GM12878 (cell line): ENCODE measurements at regions not wholly inside any gene's neighbourhood (a gene's known extent, or its start where the extent isn't known, plus 50 kb on each side); places are given as distances from the start of the nearest gene placed in this dataset.

Experiments
- ATAC-seq: fragments of 200-7000 bp; cut with Tn5 transposase; 3 replicates; pipeline ENCODE4 v1.9.1; 2020; ENCODE audit warnings: mild to moderate bottlenecking, moderate library complexity
- BruUV-seq: library from RNA; stranded (reverse); fragments of 400-500 nt; replicated peaks from 2 replicates; lab custom pipeline; 2021; lab: Mats Ljungman, UMichigan
- CTCF ChIA-PET: fragments of 300-600 bp; sonication (Branson Sonifier 250); formaldehyde crosslinking; extraction: SDS; loops from one replicate; lab custom pipeline; 2021; ENCODE audit warnings: inconsistent platforms; lab: Yijun Ruan, JAX
- POLR2A ChIA-PET: fragments of 350-600 bp; formaldehyde crosslinking; extraction: SDS; loops from one replicate; lab custom pipeline; 2021; ENCODE audit warnings: inconsistent platforms; lab: Charles Lee
- RAD21 ChIA-PET: fragments of 300-600 bp; sonication (Branson Sonifier 250); formaldehyde crosslinking; loops from one replicate; lab custom pipeline; 2023; ENCODE audit warnings: antibody characterized with exemption; ENCODE audit not compliant: unreplicated experiment; lab: Charles Lee
- SMC1A ChIA-PET: fragments of 300-600 bp; sonication (Branson Sonifier 250); formaldehyde crosslinking; loops from one replicate; lab custom pipeline; 2023; ENCODE audit not compliant: unreplicated experiment, uncharacterized antibody; lab: Charles Lee
- DNase-seq: peaks from one replicate; pipeline ENCODE4 v3.0.0-alpha.2; 2011; ENCODE audit warnings: low read depth, low spot score
- FAIRE-seq: peaks from 3 replicates; lab custom pipeline; 2011; peaks lifted over from hg19 to GRCh38; lab: Jason Lieb, UNC
- H2AFZ ChIP-seq: 2 replicates; pipeline ENCODE4 v1.6.0; 2011; ENCODE audit warnings: low read depth, low read length, control low read depth; ENCODE audit not compliant: control insufficient read depth
- H3K27ac ChIP-seq: 2 replicates; pipeline ENCODE4 v1.5.1; 2011; ENCODE audit warnings: control low read depth; ENCODE audit not compliant: control insufficient read depth, insufficient read depth
- H3K27me3 ChIP-seq, 2 experiments: replicated peaks in 1 of 2; 2 replicates each; pipeline versions ENCODE4 v1.6.0 to v1.6.1; 2011; ENCODE audit warnings: low read length in 1 of 2; ENCODE audit not compliant: control insufficient read depth in 2 of 2, insufficient read depth in 2 of 2
- H3K36me3 ChIP-seq, 2 experiments: 2 replicates each; pipeline ENCODE4 v1.5.1; 2011; ENCODE audit warnings: low read length in 1 of 2; ENCODE audit not compliant: control insufficient read depth in 2 of 2, insufficient read depth in 2 of 2
- H3K4me1 ChIP-seq: 2 replicates; pipeline ENCODE4 v1.6.1; 2011; ENCODE audit warnings: mild to moderate bottlenecking, low read length, moderate library complexity, mixed read lengths; ENCODE audit not compliant: control insufficient read depth, insufficient read depth
- H3K4me2 ChIP-seq: 2 replicates; pipeline ENCODE4 v1.6.0; 2011; ENCODE audit warnings: control low read depth; ENCODE audit not compliant: control insufficient read depth, insufficient read depth
- H3K4me3 ChIP-seq: fragments of 200-600 bp; sonication (generic); 2 replicates; pipeline ENCODE4 v1.5.1; 2016
- H3K79me2 ChIP-seq: 2 replicates; pipeline ENCODE4 v1.6.0; 2011; ENCODE audit warnings: low read length; ENCODE audit not compliant: control insufficient read depth, insufficient read depth
- H3K9ac ChIP-seq: 2 replicates; pipeline ENCODE4 v1.8.0; 2011; ENCODE audit warnings: low read length, control low read depth, mixed read lengths; ENCODE audit not compliant: control insufficient read depth, insufficient read depth
- H3K9me3 ChIP-seq: replicated peaks from 3 replicates; pipeline ENCODE4 v1.5.1; 2011; ENCODE audit warnings: mild to moderate bottlenecking, low read length; ENCODE audit not compliant: control insufficient read depth, insufficient read depth
- H4K20me1 ChIP-seq: 2 replicates; pipeline ENCODE4 v1.6.0; 2011; ENCODE audit not compliant: control insufficient read depth, insufficient read depth
- CBX5 ChIP-seq: sonication (generic); IDR thresholded peaks from 2 replicates; pipeline ENCODE4 v1.6.1; 2016; ENCODE audit warnings: low read depth, moderate library complexity, mild to moderate bottlenecking, inconsistent platforms
- CHD4 ChIP-seq: fragments of 200-600 bp; sonication (generic); IDR thresholded peaks from 2 replicates; pipeline ENCODE4 v1.6.1; 2016; ENCODE audit warnings: mild to moderate bottlenecking
- CREB1 ChIP-seq: IDR thresholded peaks from 2 replicates; pipeline ENCODE4 v1.6.1; 2012; ENCODE audit warnings: low read depth, mild to moderate bottlenecking, inconsistent platforms
- FOXM1 ChIP-seq: IDR thresholded peaks from 2 replicates; pipeline ENCODE4 v1.6.1; 2012; ENCODE audit warnings: low read depth, mild to moderate bottlenecking, inconsistent platforms, low read length, moderate library complexity
- GABPA ChIP-seq: IDR thresholded peaks from 2 replicates; pipeline ENCODE4 v1.6.1; 2014; ENCODE audit warnings: antibody characterized with exemption, low read depth, mild to moderate bottlenecking, inconsistent platforms
- HCFC1 ChIP-seq: fragments of 150-350 bp; IDR thresholded peaks from 2 replicates; pipeline ENCODE4 v1.6.1; 2014; ENCODE audit warnings: low read length
- HDAC6 ChIP-seq: fragments of 200-600 bp; sonication (generic); IDR thresholded peaks from one replicate; pipeline ENCODE4 v1.8.0; 2017; ENCODE audit warnings: antibody characterized with exemption; ENCODE audit not compliant: unreplicated experiment
- KDM1A ChIP-seq: fragments of 200-600 bp; sonication (generic); IDR thresholded peaks from 2 replicates; pipeline ENCODE4 v1.6.1; 2016; ENCODE audit warnings: borderline replicate concordance
- NFYB ChIP-seq: IDR thresholded peaks from 2 replicates; pipeline ENCODE4 v1.6.1; 2011; ENCODE audit warnings: low read depth, mild to moderate bottlenecking, low read length, improper control_type of control experiment, moderate library complexity; ENCODE audit not compliant: insufficient read depth
- PML ChIP-seq: IDR thresholded peaks from 2 replicates; pipeline ENCODE4 v1.6.1; 2012; ENCODE audit warnings: low read length, inconsistent platforms
- SPI1 ChIP-seq: IDR thresholded peaks from 2 replicates; pipeline ENCODE4 v1.6.1; 2011; ENCODE audit warnings: low read depth, mild to moderate bottlenecking, low read length, moderate library complexity, borderline replicate concordance; ENCODE audit not compliant: insufficient read depth
- SREBF2 ChIP-seq: IDR thresholded peaks from 2 replicates; pipeline ENCODE4 v1.6.1; 2012; ENCODE audit warnings: mild to moderate bottlenecking, low read length
- TAF1 ChIP-seq: IDR thresholded peaks from 2 replicates; pipeline ENCODE4 v1.6.1; 2011; ENCODE audit warnings: mild to moderate bottlenecking, low read depth, low read length, borderline replicate concordance
- ZBED1 ChIP-seq: IDR thresholded peaks from 2 replicates; pipeline ENCODE4 v1.6.1; 2016; ENCODE audit warnings: borderline replicate concordance
- WGBS: methylation state at CpG from one replicate; pipeline ENCODE4 v1.1.6; 2016; ENCODE audit warnings: low lambda C conversion rate; ENCODE audit not compliant: insufficient replicate concordance, insufficient coverage; ENCODE audit errors: missing lambda C conversion rate; 5-methylcytosine and 5-hydroxymethylcytosine counted together
- in situ Hi-C: fragments of 300-500 bp; cut with MboI; formaldehyde crosslinking; loops from 9 replicates; pipeline ENCODE4 v1.14.3; 2018; ENCODE audit warnings: mixed read lengths
- intact Hi-C: fragments of 100-400 bp; cut with micrococcal nuclease; formaldehyde crosslinking; loops from one replicate; pipeline ENCODE4 v1.14.2; 2022; ENCODE audit not compliant: unreplicated experiment
- TF ChIP-seq, protein P1 (sequence below): IDR thresholded peaks from 2 replicates; pipeline ENCODE4 v1.6.1; 2011; ENCODE audit warnings: borderline replicate concordance, low read depth, mild to moderate bottlenecking, moderate library complexity, low read length; ENCODE audit not compliant: insufficient read depth, poor library complexity, severe bottlenecking
- TF ChIP-seq, protein P2 (sequence below): fragments of 450-650 bp; IDR thresholded peaks from 2 replicates; pipeline ENCODE4 v1.6.1; 2016; ENCODE audit warnings: mild to moderate bottlenecking
- TF ChIP-seq, protein P3 (sequence below): IDR thresholded peaks from 2 replicates; pipeline ENCODE4 v1.6.1; 2011; ENCODE audit warnings: low read depth, low read length, improper control_type of control experiment, borderline replicate concordance
- TF ChIP-seq, protein P4 (sequence below): IDR thresholded peaks from 2 replicates; pipeline ENCODE4 v1.6.1; 2011; ENCODE audit warnings: mild to moderate bottlenecking, low read depth, low read length, moderate library complexity; ENCODE audit not compliant: insufficient replicate concordance

GRCh38 chr4:38605753-38606586 is 58.0 kb upstream of the KLF3 start (continued):
- TF ChIP-seq, protein P1, sequence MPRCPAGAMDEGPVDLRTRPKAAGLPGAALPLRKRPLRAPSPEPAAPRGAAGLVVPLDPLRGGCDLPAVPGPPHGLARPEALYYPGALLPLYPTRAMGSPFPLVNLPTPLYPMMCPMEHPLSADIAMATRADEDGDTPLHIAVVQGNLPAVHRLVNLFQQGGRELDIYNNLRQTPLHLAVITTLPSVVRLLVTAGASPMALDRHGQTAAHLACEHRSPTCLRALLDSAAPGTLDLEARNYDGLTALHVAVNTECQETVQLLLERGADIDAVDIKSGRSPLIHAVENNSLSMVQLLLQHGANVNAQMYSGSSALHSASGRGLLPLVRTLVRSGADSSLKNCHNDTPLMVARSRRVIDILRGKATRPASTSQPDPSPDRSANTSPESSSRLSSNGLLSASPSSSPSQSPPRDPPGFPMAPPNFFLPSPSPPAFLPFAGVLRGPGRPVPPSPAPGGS = no peak
- TF ChIP-seq NFYB (no peak), FOXM1 (no peak), SREBF2 (no peak)
- TF ChIP-seq, protein P2, sequence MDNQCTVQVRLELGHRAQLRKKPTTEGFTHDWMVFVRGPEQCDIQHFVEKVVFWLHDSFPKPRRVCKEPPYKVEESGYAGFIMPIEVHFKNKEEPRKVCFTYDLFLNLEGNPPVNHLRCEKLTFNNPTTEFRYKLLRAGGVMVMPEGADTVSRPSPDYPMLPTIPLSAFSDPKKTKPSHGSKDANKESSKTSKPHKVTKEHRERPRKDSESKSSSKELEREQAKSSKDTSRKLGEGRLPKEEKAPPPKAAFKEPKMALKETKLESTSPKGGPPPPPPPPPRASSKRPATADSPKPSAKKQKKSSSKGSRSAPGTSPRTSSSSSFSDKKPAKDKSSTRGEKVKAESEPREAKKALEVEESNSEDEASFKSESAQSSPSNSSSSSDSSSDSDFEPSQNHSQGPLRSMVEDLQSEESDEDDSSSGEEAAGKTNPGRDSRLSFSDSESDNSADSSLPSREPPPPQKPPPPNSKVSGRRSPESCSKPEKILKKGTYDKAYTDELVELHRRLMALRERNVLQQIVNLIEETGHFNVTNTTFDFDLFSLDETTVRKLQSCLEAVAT = no peak
- TF ChIP-seq, protein P3, sequence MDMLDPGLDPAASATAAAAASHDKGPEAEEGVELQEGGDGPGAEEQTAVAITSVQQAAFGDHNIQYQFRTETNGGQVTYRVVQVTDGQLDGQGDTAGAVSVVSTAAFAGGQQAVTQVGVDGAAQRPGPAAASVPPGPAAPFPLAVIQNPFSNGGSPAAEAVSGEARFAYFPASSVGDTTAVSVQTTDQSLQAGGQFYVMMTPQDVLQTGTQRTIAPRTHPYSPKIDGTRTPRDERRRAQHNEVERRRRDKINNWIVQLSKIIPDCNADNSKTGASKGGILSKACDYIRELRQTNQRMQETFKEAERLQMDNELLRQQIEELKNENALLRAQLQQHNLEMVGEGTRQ = no peak

- no TSS peak for BruUV-seq
- no peak overlapping the region for H2AFZ ChIP-seq
- in situ Hi-C loops (no loop called here), intact Hi-C loops (no loop called here)
- no peak overlapping the region for H3K27ac ChIP-seq
- H3K36me3 ChIP-seq = no peaks in the 10 kb centered on the region
- no peak overlapping the region for H3K4me2 ChIP-seq
- ATAC-seq = no peak
- H3K27me3 ChIP-seq = no peaks in the 10 kb centered on the region
- DNase-seq = no peak
- H3K4me1 ChIP-seq = no peaks in the 10 kb centered on the region
- no peak overlapping the region for H3K9ac ChIP-seq
- SMC1A ChIA-PET = no interaction called here
- WGBS = 68% methylated on average over 8 of the region's 8 CpGs
- CTCF ChIA-PET = no interaction called here
- no peak for FAIRE-seq
- H4K20me1 ChIP-seq = no peaks in the 10 kb centered on the region
- POLR2A ChIA-PET = no interaction called here
- no peaks in the 10 kb centered on the region; the same call in 2 of the 3 replicates for H3K9me3 ChIP-seq
- H3K4me3 ChIP-seq = no peak overlapping the region
- no peaks in the 10 kb centered on the region for H3K79me2 ChIP-seq
- RAD21 ChIA-PET = no interaction called here
- no peak for TF ChIP-seq HDAC6
- no peak for TF ChIP-seq TAF1
- no peak for TF ChIP-seq CREB1
- no peak for TF ChIP-seq GABPA
- no peak for TF ChIP-seq HCFC1
- TF ChIP-seq KDM1A = no peak
- TF ChIP-seq ZBED1 = no peak
- no peak for TF ChIP-seq PML
- TF ChIP-seq, protein P4, sequence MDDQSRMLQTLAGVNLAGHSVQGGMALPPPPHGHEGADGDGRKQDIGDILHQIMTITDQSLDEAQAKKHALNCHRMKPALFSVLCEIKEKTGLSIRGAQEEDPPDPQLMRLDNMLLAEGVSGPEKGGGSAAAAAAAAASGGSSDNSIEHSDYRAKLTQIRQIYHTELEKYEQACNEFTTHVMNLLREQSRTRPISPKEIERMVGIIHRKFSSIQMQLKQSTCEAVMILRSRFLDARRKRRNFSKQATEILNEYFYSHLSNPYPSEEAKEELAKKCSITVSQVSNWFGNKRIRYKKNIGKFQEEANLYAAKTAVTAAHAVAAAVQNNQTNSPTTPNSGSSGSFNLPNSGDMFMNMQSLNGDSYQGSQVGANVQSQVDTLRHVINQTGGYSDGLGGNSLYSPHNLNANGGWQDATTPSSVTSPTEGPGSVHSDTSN = no peak
- no peak for TF ChIP-seq SPI1
- no peak for TF ChIP-seq CBX5
- no peak for TF ChIP-seq CHD4
These were observed 57.5 kb upstream of the KLF3 start for GRCh38 chr4:38606587-38606905.
